ENCODE measurements at regions not wholly inside any gene's neighbourhood (a gene's known extent, or its start where the extent isn't known, plus 50 kb on each side); places are given as distances from the start of the nearest gene placed in this dataset.

GRCh38 chr2:133682347-133682746 is 114.1 kb upstream of the NCKAP5 start:
- no peaks in the 10 kb centered on the region; a peak in 1 of 7 replicates for H3K27me3 ChIP-seq (replicated peaks in 1 of 4; ENCODE audit: control insufficient read depth in 3 of 4, extremely low read depth in 1 of 4, insufficient read depth in 3 of 4, low read length in 3 of 4)
- POLR2A ChIA-PET (ENCODE audit: partially characterized antibody): no interaction called here
- H2AK5ac ChIP-seq (ENCODE audit: low read depth, low read length): no peak overlapping the region
- no peak overlapping the region for H3K56ac ChIP-seq (replicated peaks; ENCODE audit: insufficient read length, low read depth, low read length)
- peaks cover 3% of the 10 kb centered on the region; the same call in 1 of the 2 replicates for H3K23me2 ChIP-seq (ENCODE audit: low read depth, low read length)
- H2BK15ac ChIP-seq (ENCODE audit: low read length): no peak overlapping the region
- no peak overlapping the region for H2BK5ac ChIP-seq (ENCODE audit: low read depth, low read length)
- H4K91ac ChIP-seq (replicated peaks; ENCODE audit: insufficient read length, low read length): no peak overlapping the region
- no peaks in the 10 kb centered on the region for H3K9me3 ChIP-seq (ENCODE audit: insufficient read depth in 2 of 2, low read depth in 1 of 2, low read length in 1 of 2)
- H4K20me1 ChIP-seq (replicated peaks in 1 of 2; ENCODE audit: control insufficient read depth in 1 of 2, insufficient read depth in 2 of 2, low read length in 2 of 2): no peaks in the 10 kb centered on the region
- no peak overlapping the region for H3K4me2 ChIP-seq (ENCODE audit: insufficient read depth in 1 of 2, low read depth in 2 of 2, low read length in 2 of 2)
- H3K4me3 ChIP-seq (ENCODE audit: extremely low read depth in 1 of 4, insufficient read depth in 2 of 4, low read depth in 3 of 4, low read length in 4 of 4): no peak overlapping the region
- H2BK12ac ChIP-seq (ENCODE audit: low read depth, low read length): no peak overlapping the region
- 100% methylated on average over 1 of the region's 1 CpG; no CpG with 5 or more reads in 1 of the 2 experiments for WGBS, 2 experiments (ENCODE audit: extremely low coverage in 1 of 2, insufficient coverage in 1 of 2, insufficient read length in 1 of 2, insufficient replicate concordance in 2 of 2, low coverage in 1 of 2, low lambda C conversion rate in 2 of 2, missing lambda C conversion rate in 1 of 2)
- CTCF ChIA-PET (ENCODE audit: partially characterized antibody): interaction anchor here (0.7 to 1.2 kb wide), 2 partner anchors 11 to 33 kb away, joined by 4 read pairs; no protein-coding TSS in a partner anchor
- TF ChIP-seq MAFK (IDR thresholded peaks at IDR 0.05; ENCODE audit: low read depth, low read length) (no peak), BCL11A (IDR thresholded peaks at IDR 0.05; ENCODE audit: low read depth in 2 of 2, low read length in 2 of 2) (no peak), KDM4A (IDR thresholded peaks at IDR 0.05; ENCODE audit: low read depth, low read length, severe bottlenecking) (no peak), CTBP2 (IDR thresholded peaks at IDR 0.05; ENCODE audit: borderline replicate concordance, insufficient read depth, insufficient read length, low read length) (no peak), CBX8 (IDR thresholded peaks at IDR 0.05; ENCODE audit: borderline replicate concordance, low read depth, low read length) (no peak), HDAC6 (IDR thresholded peaks at IDR 0.05; ENCODE audit: low read depth, low read length) (no peak), SUZ12 (IDR thresholded peaks at IDR 0.05; ENCODE audit: low read length) (no peak), ATF3 (IDR thresholded peaks at IDR 0.05; ENCODE audit: insufficient read depth, low read depth, low read length) (no peak)
- H2BK120ac ChIP-seq (replicated peaks; ENCODE audit: low read depth, low read length): no peak overlapping the region
- no peak overlapping the region for H3K9ac ChIP-seq (replicated peaks in 1 of 4; ENCODE audit: extremely low read depth in 1 of 4, low read depth in 3 of 4, low read length in 3 of 4)
- FAIRE-seq (no peak), DNase-seq (ENCODE audit: low read depth in 1 of 2, low spot score in 2 of 2) (no peak)
- no peaks in the 10 kb centered on the region for H3K79me2 ChIP-seq (ENCODE audit: control insufficient read depth in 1 of 2, insufficient read depth in 2 of 2, low read length in 2 of 2)
- H3K79me1 ChIP-seq (ENCODE audit: low read depth, low read length): no peaks in the 10 kb centered on the region
- H4K5ac ChIP-seq (ENCODE audit: insufficient read length, low read depth, low read length): no peak overlapping the region
- no peak overlapping the region for H3K18ac ChIP-seq (ENCODE audit: extremely low read depth, low read length)
- no peaks in the 10 kb centered on the region for H3K36me3 ChIP-seq (ENCODE audit: control insufficient read depth in 2 of 4, insufficient read depth in 4 of 4, low read length in 3 of 4)
- H4K8ac ChIP-seq (ENCODE audit: extremely low read depth, insufficient read depth, low read length): no peak overlapping the region
- no peak overlapping the region for H3K23ac ChIP-seq (ENCODE audit: insufficient read length)
- no peak overlapping the region for H3K14ac ChIP-seq (ENCODE audit: insufficient read length)
- H2AFZ ChIP-seq (ENCODE audit: low read length): no peak overlapping the region
- H3K4me1 ChIP-seq (replicated peaks in 1 of 4; ENCODE audit: control insufficient read depth in 3 of 4, insufficient read depth in 4 of 4, low read length in 3 of 4): no peaks in the 10 kb centered on the region
- H3K4ac ChIP-seq (replicated peaks; ENCODE audit: insufficient read length, low read depth, low read length): no peak overlapping the region
- H3K27ac ChIP-seq (ENCODE audit: low read depth, low read length): no peak overlapping the region
- H2BK20ac ChIP-seq (ENCODE audit: low read length): no peak overlapping the region

Measured in H1 (cell line).